HG02763 (cell line): ENCODE measurements at regions not wholly inside any gene's neighbourhood (a gene's known extent, or its start where the extent isn't known, plus 50 kb on each side); places are given as distances from the start of the nearest gene placed in this dataset.

Experiments used
- ATAC-seq: cut with Tn5 transposase; IDR thresholded peaks from one replicate; pipeline ENCODE4 v1.9.1; 2021; ENCODE audit warnings: mild to moderate bottlenecking, moderate library complexity; ENCODE audit not compliant: unreplicated experiment

GRCh38 chr12:67112586-67112985, 156.6 kb upstream of the CAND1 start:
- no peak for ATAC-seq

DNA sequence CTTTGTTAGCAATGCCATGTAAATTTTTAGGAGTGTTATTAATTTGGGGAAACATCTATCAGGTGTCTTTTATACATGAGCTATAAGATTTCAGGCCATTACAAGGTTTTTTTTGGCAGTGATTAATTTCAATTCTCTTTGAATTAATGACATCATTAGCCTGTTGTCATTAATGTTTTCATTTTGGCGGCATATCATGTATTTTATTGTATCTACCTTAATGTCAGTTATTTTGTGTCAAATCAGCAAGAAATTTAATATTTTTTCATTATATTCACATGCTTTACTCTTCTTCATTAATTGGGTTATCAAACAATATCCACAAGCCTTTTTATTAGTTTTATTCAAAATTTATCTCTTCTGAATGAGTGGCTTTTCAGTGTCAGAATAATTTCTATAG, 153.0 kb upstream of the CAND1 start:
- no peak for ATAC-seq

GRCh38 chr12:67122584-67122983, 146.6 kb upstream of the CAND1 start:
- no peak for ATAC-seq

GRCh38 chr12:67137256-67137655, 131.9 kb upstream of the CAND1 start:
- no peak for ATAC-seq

DNA sequence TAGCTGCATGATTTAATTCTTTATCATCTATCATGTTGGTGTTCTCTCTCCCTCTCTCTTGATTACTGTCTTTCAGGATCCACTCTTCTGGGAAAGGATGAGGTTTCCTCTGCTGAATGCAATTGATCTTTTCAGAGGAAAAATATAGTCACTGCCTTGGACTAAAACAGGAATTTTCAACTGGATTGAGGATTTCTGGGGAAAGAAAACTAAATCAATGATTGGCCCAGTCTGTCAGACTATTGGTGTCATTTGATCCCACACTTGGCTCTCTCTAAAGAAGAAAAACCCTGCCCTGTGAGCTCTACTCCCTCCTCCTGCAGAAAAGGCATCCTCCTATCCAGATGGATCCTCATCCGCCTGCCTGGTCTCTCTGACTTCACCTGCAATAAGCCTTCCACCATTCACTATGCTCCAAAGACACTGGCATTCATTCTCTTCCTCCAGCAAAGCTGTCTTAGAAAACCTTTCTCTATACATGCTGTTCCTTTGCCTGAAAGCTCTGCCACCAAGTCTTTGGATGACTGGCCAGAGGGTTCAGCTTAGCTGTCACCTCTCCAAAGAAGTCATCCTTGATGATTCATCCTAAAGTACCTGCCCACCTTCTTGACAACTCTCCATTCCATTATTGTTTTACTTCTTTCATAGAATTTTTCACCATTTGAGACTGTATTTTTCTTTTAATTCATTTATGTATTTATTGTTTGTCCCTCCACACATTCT, 127.7 kb upstream of the CAND1 start:
- no peak for ATAC-seq

DNA sequence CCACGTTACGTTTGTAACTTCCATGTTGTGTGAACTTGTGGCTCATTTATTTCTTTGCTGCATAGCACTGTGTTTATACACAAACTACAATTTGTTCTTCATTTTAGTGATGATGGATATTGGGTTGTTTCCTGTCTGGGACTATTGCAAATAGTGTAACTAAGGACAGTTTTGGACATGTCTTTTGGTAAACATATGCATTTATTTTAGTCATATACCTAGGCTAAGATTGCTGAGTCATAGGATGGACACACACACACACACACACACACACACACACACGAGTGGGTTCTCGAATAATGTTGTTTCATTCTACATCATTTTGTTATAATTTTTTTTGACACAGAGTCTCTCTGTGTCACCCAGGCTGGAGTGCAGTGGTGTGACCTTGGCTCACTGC, 123.5 kb upstream of the CAND1 start:
- no peak for ATAC-seq

GRCh38 chr12:67147030-67147429, 122.1 kb upstream of the CAND1 start:
- no peak for ATAC-seq

- no peak for ATAC-seq
Observed at GRCh38 chr12:67147447-67147846, 121.7 kb upstream of the CAND1 start.

DNA sequence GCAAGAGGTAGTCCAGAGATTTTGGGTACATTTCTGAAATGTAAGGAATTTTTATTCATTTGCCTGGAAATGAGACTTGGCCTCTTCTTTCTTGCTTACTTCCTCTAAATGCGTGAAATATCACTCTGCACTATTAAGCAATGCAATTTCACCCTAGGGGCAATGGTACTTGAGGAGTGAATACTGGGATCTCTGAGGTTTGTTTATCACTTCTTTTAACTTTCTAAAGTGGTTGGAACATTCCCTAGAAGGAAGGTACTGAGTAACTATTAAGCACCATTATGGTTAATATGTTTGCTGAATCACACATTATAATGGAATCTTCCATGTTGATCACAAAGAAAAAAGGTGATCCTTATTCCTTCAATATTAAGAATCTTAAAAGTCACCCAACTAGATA, 120.9 kb upstream of the CAND1 start:
- no peak for ATAC-seq

DNA sequence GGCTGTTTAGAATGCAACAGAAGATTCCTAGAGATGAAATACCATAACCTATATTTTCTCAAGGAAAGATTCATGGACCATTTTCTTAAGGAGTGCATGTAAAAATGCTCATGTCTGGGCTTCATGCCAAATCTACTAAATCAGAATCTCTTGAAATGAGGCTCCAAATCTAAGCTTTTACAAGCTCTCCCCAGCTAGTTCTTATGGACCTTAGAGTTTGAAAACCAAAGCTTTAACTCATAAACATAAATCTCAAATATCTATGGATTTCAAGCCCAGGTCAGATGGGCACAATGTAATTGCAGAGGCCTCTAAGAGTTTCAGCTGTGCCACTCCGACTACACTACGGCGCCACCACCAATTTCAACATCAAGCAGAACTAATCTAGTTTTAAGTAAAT, 117.3 kb upstream of the CAND1 start:
- ATAC-seq = no peak

DNA sequence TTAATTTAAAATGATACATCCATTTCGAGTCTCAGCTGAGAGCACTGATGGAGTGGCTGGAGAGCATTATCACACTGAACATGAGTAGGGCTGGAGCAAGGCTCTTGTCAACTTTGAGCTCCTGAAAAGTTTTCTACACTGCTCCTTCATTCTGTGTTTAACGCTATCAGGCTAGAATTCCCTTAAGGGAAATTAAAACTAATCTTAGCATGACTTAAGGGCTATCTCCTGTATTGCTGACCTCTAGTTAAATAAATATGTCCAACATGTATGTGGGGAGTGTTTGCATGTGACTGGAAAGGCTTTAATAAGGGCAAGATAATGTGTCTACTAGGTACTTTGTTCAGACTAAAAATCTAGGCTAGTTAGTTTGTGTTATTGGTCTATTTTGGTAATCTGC, 116.7 kb upstream of the CAND1 start:
- ATAC-seq = no peak

DNA sequence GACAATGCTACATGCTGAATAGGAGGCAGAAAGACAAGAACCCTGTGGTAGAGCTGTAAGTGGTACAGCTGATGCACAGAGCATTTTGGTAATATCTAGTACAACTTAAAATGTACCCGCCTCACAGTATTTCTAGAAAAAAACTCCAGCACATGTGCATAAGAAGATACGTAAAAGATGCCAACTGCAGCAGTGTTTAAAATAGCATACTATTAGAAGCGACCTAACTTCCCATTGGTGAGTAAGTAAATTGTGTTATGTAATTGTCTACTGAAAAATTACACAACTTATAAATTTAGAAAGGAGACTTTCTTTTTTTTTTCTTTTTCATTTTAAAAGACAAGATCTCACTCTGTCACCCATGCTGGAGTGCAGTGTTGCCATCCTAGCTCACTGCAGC, 114.3 kb upstream of the CAND1 start:
- ATAC-seq = no peak

GRCh38 chr12:67155863-67156262, 113.3 kb upstream of the CAND1 start:
- ATAC-seq = no peak

GRCh38 chr12:67161322-67161918, 107.7 kb upstream of the CAND1 start:
- ATAC-seq = peak; percentile 58

GRCh38 chr12:67173258-67173657, 95.9 kb upstream of the CAND1 start:
- no peak for ATAC-seq

GRCh38 chr12:67182551-67182950, 86.6 kb upstream of the CAND1 start:
- ATAC-seq = no peak

DNA sequence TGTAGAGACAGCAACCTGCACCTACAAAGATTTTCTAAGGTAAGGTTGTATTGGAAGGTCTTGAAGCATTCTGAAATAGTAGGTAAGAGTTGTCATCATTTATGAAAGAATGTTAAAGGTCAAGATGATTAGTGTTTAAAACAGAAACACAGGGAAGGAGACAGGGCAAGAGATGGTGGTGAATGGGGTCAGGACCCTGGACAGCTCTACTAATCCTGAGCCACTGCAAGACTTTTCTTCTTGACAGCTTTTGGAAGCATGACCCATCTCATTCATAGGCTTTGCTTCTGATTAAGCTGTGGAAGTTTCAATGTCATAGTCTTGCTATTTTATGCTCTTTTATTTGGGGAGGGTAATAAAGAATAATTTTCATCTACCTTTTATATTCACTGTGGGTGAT, 75.5 kb upstream of the CAND1 start:
- ATAC-seq = no peak

DNA sequence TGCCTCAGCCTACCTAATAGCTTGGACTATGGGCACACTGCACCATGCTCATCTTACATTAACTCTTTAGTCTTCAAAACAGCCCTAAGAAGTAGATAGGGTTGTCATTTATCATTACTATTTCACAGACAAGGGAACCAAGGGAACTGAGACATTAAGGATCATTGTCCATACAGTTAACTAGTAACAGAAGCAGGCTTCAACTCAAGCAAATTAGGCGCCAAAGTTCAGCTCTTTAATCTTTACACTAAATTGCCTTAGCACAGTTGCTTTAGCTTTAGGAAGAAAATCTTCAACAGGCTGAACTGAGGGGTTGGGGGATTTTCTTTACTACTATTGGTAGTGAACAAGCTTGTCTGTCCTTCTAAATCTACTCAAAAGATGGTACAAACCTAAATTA, 68.8 kb upstream of the CAND1 start:
- ATAC-seq = no peak

DNA sequence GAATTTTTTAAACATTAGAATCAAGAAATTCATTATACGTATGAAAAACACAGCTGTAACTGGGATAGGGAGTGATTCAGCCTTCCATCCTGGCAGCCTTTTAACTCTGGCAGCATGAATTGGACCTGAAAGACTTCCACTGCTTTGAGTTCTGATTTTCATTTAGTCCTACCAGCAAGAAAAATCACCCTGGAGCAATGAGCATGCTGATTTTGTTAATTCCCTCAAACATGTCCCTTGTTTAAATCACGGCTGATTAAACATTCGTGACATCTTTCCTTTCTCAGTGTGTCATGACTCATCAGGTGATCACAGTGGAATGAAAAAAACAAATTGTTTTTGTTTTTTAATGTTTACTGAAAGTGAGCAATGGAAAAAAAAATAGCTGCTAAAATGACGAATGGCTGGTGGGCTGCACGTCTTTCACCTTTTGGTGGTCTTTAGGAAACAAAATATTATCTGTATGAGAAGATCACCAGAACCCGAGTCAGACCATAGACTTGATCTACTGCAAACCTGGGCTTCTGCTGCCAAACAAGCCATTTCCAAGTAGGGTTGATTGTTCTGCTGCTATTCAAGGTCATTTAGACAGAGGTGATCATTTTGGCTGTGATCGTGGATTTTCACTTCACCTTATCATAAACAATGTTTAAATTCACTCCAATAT, 67.0 kb upstream of the CAND1 start:
- no peak for ATAC-seq

- ATAC-seq = peak; percentile 85
Observed at GRCh38 chr12:67202678-67203012, 66.5 kb upstream of the CAND1 start.

GRCh38 chr12:67208281-67209067, 60.7 kb upstream of the CAND1 start:
- ATAC-seq = no peak

GRCh38 chr12:67211029-67211428, 58.1 kb upstream of the CAND1 start:
- no peak for ATAC-seq
